ENCODE measurements at regions not wholly inside any gene's neighbourhood (a gene's known extent, or its start where the extent isn't known, plus 50 kb on each side); places are given as distances from the start of the nearest gene placed in this dataset.

DNA sequence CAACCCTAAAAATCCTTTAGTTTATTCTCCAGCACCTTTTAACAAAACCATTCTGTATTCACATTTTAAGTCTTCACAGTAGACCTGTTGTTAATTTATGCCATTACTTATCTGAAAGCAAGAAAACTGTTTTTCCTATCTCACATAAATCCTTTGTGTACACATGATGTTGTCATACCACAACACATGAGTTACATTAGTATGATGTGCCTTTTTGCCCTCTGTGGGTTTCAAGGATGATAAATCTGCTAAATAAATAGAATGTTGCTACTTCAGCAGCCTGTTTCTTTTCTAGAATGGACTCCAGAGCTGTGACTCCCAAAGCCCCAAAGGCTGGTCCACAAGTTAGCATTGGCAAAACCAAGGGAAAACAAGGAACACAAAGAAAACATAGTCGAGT is 151.6 kb downstream of the SERPINI1 start:
- no peak for TF ChIP-seq CTCF (IDR thresholded peaks at IDR 0.05; ENCODE audit: low read depth, low read length)
- no peak for TF ChIP-seq EZH2phosphoT487 (IDR thresholded peaks at IDR 0.05; ENCODE audit: low read depth)
